H1 (cell line): ENCODE measurements at regions not wholly inside any gene's neighbourhood (a gene's known extent, or its start where the extent isn't known, plus 50 kb on each side); places are given as distances from the start of the nearest gene placed in this dataset.

Experiments used
- ATF3 ChIP-seq: IDR thresholded peaks from 2 replicates; pipeline ENCODE4 v1.6.1; 2011; ENCODE audit warnings: low read depth, mild to moderate bottlenecking, low read length; ENCODE audit not compliant: insufficient read depth
- BRCA1 ChIP-seq: IDR thresholded peaks from 2 replicates; pipeline ENCODE4 v1.6.1; 2012; ENCODE audit warnings: low read depth, low read length, improper control_type of control experiment
- CEBPB ChIP-seq: IDR thresholded peaks from 2 replicates; pipeline ENCODE4 v1.6.1; 2012; ENCODE audit warnings: low read depth, low read length
- CTCF ChIP-seq, 3 experiments: IDR thresholded peaks; 1 replicate in 2 of 3; 2 replicates in 1 of 3; pipeline versions ENCODE4 v1.5.1 to v1.6.1; 2011; ENCODE audit warnings: low read length in 3 of 3, mild to moderate bottlenecking in 3 of 3, inconsistent platforms in 2 of 3, low read depth in 1 of 3, moderate library complexity in 1 of 3; ENCODE audit not compliant: insufficient read depth in 1 of 3; ENCODE audit errors: control extremely low read depth in 1 of 3
- EP300 ChIP-seq, 2 experiments: IDR thresholded peaks; 1 replicate in 1 of 2; 2 replicates in 1 of 2; pipeline ENCODE4 v1.6.1; 2011 to 2012; ENCODE audit warnings: low read depth in 2 of 2, low read length in 2 of 2, mild to moderate bottlenecking in 2 of 2, borderline replicate concordance in 1 of 2, inconsistent platforms in 1 of 2, moderate library complexity in 1 of 2
- EZH2 ChIP-seq: fragments of 200-600 bp; sonication (generic); IDR thresholded peaks from 2 replicates; pipeline ENCODE4 v1.7.1; 2012; ENCODE audit warnings: low read depth, mild to moderate bottlenecking, moderate library complexity, low read length, inconsistent platforms; ENCODE audit not compliant: severe bottlenecking
- JUN ChIP-seq: IDR thresholded peaks from 2 replicates; pipeline ENCODE4 v1.6.1; 2011; ENCODE audit warnings: low read depth, mild to moderate bottlenecking, improper control_type of control experiment, low read length
- POLR2A ChIP-seq, 2 experiments: IDR thresholded peaks; 1 replicate in 1 of 2; 2 replicates in 1 of 2; pipeline ENCODE4 v1.6.1; 2011; ENCODE audit warnings: low read depth in 2 of 2, low read length in 2 of 2, mild to moderate bottlenecking in 2 of 2; ENCODE audit errors: control extremely low read depth in 1 of 2
- POLR2AphosphoS5 ChIP-seq: IDR thresholded peaks from 2 replicates; pipeline ENCODE4 v1.6.1; 2011; ENCODE audit warnings: low read depth, low read length
- TCF12 ChIP-seq: IDR thresholded peaks from 2 replicates; pipeline ENCODE4 v1.6.1; 2011; ENCODE audit warnings: low read depth, mild to moderate bottlenecking, low read length
- TEAD4 ChIP-seq: IDR thresholded peaks from 2 replicates; pipeline ENCODE4 v1.6.1; 2012; ENCODE audit warnings: low read depth, low read length, inconsistent platforms, mixed read lengths
- ZNF274 ChIP-seq: IDR thresholded peaks from 2 replicates; pipeline ENCODE4 v1.7.0; 2012; ENCODE audit warnings: low read length, borderline replicate concordance; ENCODE audit errors: extremely low read depth

GRCh38 chr6:87753131-87753685 lies 51.2 kb upstream of the AKIRIN2 start:
- TF ChIP-seq JUN (no peak), POLR2AphosphoS5 (no peak), ZNF274 (no peak), POLR2A (IDR thresholded peaks at IDR 0.05; ENCODE audit: control extremely low read depth in 1 of 2, low read depth in 2 of 2, low read length in 2 of 2) (no peak), ATF3 (no peak), EZH2 (no peak), CTCF (IDR thresholded peaks at IDR 0.05; ENCODE audit: control extremely low read depth in 1 of 3, insufficient read depth in 1 of 3, low read depth in 1 of 3, low read length in 3 of 3) (no peak), EP300 (IDR thresholded peaks at IDR 0.05; ENCODE audit: borderline replicate concordance in 1 of 2, low read depth in 2 of 2, low read length in 2 of 2) (no peak), BRCA1 (no peak), TCF12 (no peak), TEAD4 (no peak), CEBPB (no peak)
